NCI-H748 (cell line): ENCODE measurements at regions not wholly inside any gene's neighbourhood (a gene's known extent, or its start where the extent isn't known, plus 50 kb on each side); places are given as distances from the start of the nearest gene placed in this dataset.

Source experiments
- DNase-seq: peaks from one replicate; lab custom pipeline; 2025; ENCODE audit not compliant: unreplicated experiment; lab: John Stamatoyannopoulos, UW

- no peak for DNase-seq
Measured at GRCh38 chr2:128984855-128985254, 666.2 kb upstream of the HS6ST1 start.

GRCh38 chr2:128986026-128986715 lies 667.5 kb upstream of the HS6ST1 start:
- no peak for DNase-seq

- no peak for DNase-seq
Measured at GRCh38 chr2:128986867-128987268, 668.2 kb upstream of the HS6ST1 start.

DNA sequence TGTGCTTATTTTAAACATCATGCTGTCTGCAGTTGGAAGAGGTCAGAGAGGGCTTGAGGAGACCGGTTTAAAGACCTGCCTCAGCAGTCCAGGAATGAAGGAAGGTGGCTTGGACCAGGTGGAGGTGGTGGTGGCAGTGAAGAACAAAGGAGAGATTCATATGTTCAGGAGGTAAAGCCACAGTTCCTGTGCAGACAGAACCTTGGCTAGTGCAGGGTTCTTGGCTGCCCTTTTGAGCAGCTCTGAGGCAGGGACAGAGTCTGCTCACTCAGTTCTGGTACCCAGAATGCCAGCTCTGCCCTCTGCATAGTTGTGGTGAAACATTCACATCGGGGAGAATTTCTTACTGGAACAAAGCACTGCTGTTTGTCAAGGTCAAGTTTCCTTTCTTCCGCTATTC lies 669.7 kb upstream of the HS6ST1 start:
- DNase-seq: no peak

- DNase-seq: no peak
Measured at GRCh38 chr2:128988967-128989366, 670.3 kb upstream of the HS6ST1 start.

GRCh38 chr2:128995086-128995485 lies 676.4 kb upstream of the HS6ST1 start:
- DNase-seq: no peak

DNA sequence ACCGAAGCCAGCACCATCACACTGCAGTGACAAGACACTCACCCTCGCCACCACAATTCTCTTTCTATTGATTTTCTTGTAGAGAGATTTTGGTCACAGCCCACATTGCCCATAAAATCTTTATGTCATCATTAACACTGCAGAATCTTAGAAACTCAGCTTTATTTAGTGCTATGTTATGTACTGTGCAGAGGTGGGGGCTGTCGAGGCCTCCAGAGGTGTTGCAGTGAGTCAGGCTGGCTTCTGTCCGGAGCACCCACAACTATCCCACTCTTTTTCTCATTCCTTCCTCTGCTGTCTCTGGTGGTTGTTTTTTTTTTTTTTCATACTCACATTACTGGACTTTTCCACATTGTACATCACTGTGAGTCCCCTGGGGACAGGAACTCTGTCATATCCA lies 677.4 kb upstream of the HS6ST1 start:
- no peak for DNase-seq

DNA sequence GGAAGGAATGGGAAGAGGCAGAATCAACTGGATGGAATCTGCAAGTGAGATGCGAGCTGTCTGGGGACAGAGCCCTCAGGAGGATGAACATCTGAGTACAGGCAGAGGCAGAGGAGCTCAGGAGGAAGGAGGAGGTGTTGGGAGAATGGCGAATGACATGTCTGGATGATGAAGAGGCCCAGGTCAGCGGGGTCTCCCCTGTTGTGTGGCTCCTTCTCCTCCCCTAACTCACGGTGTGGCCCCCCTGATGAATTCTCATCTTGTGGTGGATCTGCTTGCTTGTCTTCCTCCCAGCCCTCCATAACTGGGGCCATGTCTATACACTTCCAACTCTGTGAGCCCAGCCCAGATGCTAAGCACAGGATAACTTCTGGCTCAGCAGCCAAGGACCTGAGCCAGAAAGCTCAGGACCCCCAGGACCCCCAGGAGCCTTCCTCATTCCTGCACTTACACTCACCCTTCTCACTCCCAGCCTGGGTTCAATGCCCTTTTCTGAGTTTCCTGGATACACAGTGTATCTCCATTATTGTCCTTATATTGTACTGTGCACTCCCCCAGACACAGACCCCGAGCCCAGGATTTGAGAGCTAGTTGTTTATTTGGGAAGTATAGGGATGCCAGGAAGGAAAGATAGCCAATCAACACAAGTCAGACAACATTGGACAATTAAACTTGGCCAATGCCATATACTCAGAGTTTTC lies 678.6 kb upstream of the HS6ST1 start:
- DNase-seq: no peak

DNA sequence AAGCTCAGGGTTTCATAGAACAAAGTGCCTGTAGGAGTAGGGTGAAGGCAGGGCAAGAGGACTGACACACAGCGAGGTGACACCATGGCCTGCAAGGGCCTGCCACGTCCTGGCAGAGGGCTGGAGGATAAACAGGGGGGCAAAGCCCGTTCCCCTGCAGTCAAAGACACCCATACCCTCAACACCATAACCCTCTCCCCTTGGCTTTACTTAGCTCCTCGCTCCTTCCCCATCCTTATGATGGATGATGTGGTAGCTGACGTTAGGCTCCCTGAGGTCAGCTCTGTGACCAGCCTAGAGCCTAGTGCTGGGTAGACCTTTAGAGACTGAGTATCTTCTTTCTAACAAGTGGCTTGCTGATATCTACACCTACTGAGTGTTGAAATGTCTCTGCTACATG lies 683.3 kb upstream of the HS6ST1 start:
- no peak for DNase-seq

DNA sequence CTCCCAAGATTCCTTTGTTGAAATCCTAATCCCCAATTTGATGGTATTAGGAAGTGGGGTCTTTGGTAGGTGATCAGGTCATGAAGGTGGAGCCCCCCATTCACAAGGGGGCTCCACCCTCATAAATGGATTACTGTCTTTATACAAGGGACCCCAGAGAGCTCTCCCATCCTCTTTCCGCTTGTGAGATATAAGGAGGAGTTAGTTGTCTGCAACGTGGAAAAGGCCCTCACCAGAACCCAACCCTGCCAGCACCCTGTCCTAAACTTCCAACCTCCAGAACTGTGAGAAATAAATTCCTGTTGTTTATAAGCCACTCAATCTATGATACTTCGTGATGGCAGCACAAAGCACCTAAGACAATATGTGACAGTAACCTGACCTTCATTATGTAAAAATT lies 684.1 kb upstream of the HS6ST1 start:
- DNase-seq: no peak

DNA sequence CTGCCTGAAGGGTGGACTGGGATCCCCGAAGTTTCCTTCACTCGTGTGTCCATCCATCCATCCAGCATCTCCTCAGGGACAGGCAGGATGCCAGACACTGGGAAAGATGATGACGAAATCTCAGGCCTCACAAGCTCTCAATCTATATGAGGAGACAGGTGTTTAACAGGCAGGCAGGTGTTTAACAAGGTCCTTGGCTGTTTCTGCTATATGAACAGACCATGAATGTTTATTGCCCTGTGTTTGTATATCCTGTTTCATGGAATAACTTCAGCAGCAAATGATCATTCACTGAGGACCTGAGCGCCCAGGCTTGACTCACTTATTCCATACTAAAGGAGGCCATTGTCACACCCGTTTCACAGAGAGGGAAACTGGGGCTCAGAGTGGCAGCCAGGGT lies 685.8 kb upstream of the HS6ST1 start:
- peak; percentile 62 for DNase-seq

- DNase-seq: no peak
Measured at GRCh38 chr2:129004940-129005490, 686.3 kb upstream of the HS6ST1 start.

DNA sequence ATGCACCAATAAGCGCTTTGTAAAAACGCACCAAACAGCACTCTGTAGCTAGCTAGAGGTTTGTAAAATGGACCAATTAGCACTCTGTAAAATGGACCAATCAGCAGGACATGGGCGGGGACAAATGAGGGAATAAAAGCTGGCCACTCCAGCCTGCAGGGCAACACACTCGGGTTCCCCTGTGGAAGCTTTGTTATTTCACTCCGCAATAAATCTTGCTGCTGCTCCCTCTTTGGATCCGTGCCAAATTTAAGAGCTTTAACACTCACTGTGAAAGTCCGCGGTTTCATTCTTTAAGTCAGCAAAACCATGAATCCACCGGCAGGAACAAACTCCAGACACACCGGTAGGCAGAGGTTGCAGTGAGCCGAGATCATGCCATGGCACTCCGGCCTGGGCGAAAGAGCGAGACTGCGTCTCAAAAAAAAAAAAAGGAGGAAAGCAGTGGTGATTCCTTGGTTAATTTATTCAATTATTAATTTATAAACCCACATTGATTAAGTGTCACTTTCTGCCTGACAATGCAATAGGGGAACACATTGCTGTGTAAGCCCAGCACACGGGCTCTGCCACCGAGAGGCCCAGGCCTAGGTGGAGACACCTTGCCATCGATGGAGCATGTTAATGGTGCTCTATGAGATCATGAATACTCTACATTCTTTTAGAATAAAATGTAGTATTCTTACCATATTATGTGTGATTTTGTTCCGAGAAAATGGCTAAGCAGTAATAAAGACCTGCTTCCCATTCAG lies 687.6 kb upstream of the HS6ST1 start:
- DNase-seq: peak; percentile 21

DNA sequence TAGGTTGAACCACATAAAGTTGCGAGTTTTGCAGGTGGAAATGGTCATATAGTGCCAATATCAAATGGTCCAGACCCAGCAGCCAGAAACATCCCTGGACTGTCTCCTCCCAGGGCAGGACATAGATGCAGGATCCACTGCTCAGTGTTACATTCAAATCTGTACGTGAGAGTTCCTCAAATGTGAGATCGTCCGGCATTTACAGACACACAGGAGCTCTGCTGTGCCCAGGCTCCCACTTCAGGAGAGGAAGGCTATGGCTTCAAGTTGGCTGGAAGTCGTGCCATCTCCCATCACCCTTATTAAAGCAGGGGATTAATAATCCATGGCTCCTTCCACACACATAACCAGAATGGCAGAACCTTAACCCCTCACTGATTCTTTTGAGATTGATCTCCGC lies 688.2 kb upstream of the HS6ST1 start:
- DNase-seq: no peak

DNA sequence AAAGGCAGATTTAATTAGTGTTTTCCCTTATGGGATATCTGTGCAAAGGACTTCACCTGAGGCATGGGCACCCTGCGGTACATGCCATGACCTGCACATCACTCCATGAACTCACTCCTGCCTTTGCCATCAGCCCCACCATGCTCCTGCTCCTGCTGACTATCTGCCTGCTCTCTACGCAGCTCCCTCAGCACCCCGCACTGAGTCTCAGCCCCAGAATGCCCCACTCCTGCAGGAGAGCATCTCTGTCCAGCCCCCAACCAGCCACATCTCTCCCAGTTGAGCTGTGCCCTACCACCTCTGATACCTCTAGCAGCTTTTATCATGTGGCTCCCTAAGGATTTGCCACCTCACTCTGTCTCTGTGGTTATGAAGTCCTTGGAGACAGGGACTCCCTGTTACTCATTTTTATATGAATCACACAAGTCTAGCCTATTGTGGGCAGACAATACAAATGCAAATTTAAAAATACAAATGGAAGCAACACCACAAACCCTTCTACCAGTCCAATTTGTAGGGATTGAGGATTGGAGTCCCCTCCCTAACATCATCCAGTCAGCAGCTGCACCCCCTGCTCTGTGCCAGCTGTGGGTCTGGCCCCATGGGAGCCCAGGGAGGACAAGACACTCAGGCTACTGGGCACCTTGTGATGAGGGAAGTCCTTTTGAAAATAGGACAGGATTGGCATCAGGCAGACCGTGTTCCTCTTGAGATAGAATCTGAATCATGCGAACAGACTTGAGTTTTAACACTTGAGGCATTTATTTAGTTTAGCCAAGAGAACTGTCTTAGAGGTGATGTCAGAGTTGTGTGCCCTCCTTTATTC lies 689.6 kb upstream of the HS6ST1 start:
- no peak for DNase-seq

DNA sequence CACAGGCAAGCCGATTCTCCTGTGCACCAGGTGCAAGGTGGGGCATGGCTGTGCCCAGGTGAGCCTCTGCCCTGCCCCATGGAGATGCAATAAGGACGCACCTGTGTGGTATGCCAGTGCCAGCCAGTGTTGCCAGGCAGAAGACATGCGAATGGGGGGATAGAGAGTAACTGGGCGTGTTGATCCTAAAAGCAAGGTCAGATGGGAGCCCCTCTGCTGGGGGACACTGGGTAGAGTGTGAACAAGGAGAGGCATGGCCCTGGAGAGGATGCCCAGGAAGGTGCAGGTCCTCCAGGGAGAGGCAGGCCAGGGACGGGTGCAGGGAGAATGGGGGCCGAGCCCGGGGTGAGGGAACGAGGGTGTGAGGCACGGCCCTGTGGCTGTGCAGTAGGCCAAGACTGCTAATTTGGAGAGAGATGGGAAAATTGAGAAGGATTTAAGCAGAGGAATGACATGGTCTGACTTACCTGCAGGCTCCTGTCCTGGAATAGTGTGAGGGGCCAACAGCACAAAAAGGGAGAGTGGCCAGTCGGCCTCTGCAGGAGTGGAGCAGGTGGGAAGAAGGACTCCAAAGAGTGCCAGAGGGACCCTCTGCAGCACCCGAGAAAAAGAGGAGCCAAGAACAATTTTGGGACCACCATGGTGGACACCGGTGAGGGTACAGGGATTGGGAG lies 690.4 kb upstream of the HS6ST1 start:
- DNase-seq: no peak

DNA sequence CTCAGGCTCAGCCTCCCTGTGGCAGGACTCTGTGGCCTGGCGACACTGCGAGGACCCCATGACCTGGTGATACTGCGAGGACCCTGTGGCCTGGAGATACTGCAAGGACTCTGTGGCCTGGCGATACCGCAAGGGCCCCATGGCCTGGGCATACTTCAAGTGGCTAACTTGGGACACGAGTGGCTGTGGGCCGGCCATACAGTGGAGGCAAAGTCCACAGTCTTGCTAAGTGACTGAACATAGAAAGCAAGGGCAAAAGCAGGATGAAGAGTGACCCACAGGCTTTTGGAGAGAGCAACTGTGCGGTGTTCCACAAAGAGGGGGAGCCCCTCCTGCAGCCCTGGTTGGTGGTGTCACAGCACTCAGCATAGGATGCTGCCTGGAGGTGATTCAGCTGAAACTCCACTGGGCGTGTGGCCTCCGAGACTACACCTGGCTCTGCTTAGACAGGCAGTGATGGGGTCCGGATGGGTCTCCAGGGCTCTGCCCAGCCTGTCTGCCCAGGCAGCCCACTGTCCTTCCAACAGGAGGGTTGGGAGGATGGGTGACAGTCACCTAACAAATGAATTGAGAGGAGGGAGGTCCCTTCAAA lies 691.0 kb upstream of the HS6ST1 start:
- no peak for DNase-seq

DNA sequence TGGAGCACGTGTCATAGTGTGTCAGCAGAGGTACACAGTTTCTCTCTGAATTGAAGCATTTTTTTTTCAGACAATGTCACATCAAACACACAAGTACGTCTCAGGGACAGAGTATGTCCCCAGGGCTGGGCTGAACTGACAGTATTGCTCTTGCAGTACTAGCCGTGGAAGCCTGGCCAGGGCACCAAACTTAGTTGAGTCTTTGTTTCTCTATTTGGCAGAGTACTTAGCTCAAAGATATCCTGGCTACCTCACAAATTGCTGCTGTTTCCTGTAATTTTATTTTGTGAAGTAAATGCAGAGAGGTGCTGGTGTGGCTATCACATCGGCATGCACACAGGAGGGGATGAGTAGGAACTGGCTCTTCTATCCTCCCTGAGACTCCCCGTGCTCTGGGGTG lies 691.6 kb upstream of the HS6ST1 start:
- DNase-seq: no peak

- no peak for DNase-seq
Measured at GRCh38 chr2:129011466-129012061, 692.9 kb upstream of the HS6ST1 start.

- DNase-seq: no peak
Measured at GRCh38 chr2:129014432-129014831, 695.8 kb upstream of the HS6ST1 start.
